ENCODE measurements at regions not wholly inside any gene's neighbourhood (a gene's known extent, or its start where the extent isn't known, plus 50 kb on each side); places are given as distances from the start of the nearest gene placed in this dataset.

GRCh38 chr10:89074120-89074519, 83.5 kb downstream of the FAS start:
- H3F3A ChIP-seq (ENCODE audit: low read length, unreplicated experiment) = no peaks in the 10 kb centered on the region
- no peaks in the 10 kb centered on the region for H3K9me2 ChIP-seq (replicated peaks; ENCODE audit: low read length)
- no peaks in the 10 kb centered on the region for H4K20me1 ChIP-seq (ENCODE audit: low read length)
- no peaks in the 10 kb centered on the region for H3K36me3 ChIP-seq (ENCODE audit: low read depth, low read length)
- no peak for ATAC-seq
- H3K4me3 ChIP-seq (ENCODE audit: low read length) = no peak overlapping the region
- intact Hi-C loops (cut with micrococcal nuclease) = no loop called here
- POLR2A ChIA-PET (ENCODE audit: unreplicated experiment) = no interaction called here
- no peak overlapping the region for H3K9ac ChIP-seq (ENCODE audit: low read length)
- no peak overlapping the region for H3K4me2 ChIP-seq (ENCODE audit: low read length)
- no peaks in the 10 kb centered on the region for H3K9me3 ChIP-seq (ENCODE audit: low read length)
- BruUV-seq (replicated peaks) = no TSS peak
- TF ChIP-seq EZH2phosphoT487 (IDR thresholded peaks at IDR 0.05; ENCODE audit: borderline replicate concordance, low read length) (no peak), EZH2 (IDR thresholded peaks at IDR 0.05; ENCODE audit: low read length, unreplicated experiment) (no peak)
- no peaks in the 10 kb centered on the region for H3K27me3 ChIP-seq (ENCODE audit: low read length)
- H3K4me1 ChIP-seq (ENCODE audit: insufficient read depth, low read length) = no peaks in the 10 kb centered on the region
- no peaks in the 10 kb centered on the region for H3K79me2 ChIP-seq (ENCODE audit: low read length)
- CTCF ChIA-PET = no interaction called here
- no peak overlapping the region for H3K27ac ChIP-seq (ENCODE audit: low read length)
- H2AFZ ChIP-seq (ENCODE audit: low read length) = no peak overlapping the region
- DNase-seq = no peak

- Histone ChIP-seq H3K9me2 (replicated peaks; ENCODE audit: low read length) (no peaks in the 10 kb centered on the region), H3K4me1 (ENCODE audit: insufficient read depth, low read length) (no peaks in the 10 kb centered on the region), H2AFZ (ENCODE audit: low read length) (no peak overlapping the region), H3K27ac (ENCODE audit: low read length) (no peak overlapping the region), H3K36me3 (ENCODE audit: low read depth, low read length) (no peaks in the 10 kb centered on the region), H4K20me1 (ENCODE audit: low read length) (no peaks in the 10 kb centered on the region), H3K4me3 (ENCODE audit: low read length) (no peak overlapping the region), H3K27me3 (ENCODE audit: low read length) (no peaks in the 10 kb centered on the region), H3K9ac (ENCODE audit: low read length) (no peak overlapping the region), H3K9me3 (ENCODE audit: low read length) (no peaks in the 10 kb centered on the region), H3K4me2 (ENCODE audit: low read length) (no peak overlapping the region), H3K79me2 (ENCODE audit: low read length) (no peaks in the 10 kb centered on the region), H3F3A (ENCODE audit: low read length, unreplicated experiment) (no peaks in the 10 kb centered on the region)
- DNase-seq (no peak), ATAC-seq (no peak)
- ChIA-PET POLR2A (ENCODE audit: unreplicated experiment) (no interaction called here), CTCF (no interaction called here)
- no TSS peak for BruUV-seq (replicated peaks)
- intact Hi-C loops (cut with micrococcal nuclease) = no loop called here
- TF ChIP-seq CTCF (conservative IDR thresholded peaks at IDR 0.05; ENCODE audit: low read depth, low read length) = no peak
- no peak for TF ChIP-seq EZH2phosphoT487 (IDR thresholded peaks at IDR 0.05; ENCODE audit: borderline replicate concordance, low read length)
- TF ChIP-seq EZH2 (IDR thresholded peaks at IDR 0.05; ENCODE audit: low read length, unreplicated experiment) = no peak
Measured at GRCh38 chr10:89073719-89074118, 83.1 kb downstream of the FAS start.

GRCh38 chr10:89069589-89069988, 79.0 kb downstream of the FAS start:
- Histone ChIP-seq H3K27ac (ENCODE audit: low read length) (no peak overlapping the region), H3K4me1 (ENCODE audit: insufficient read depth, low read length) (no peaks in the 10 kb centered on the region), H3K9me2 (replicated peaks; ENCODE audit: low read length) (no peaks in the 10 kb centered on the region), H3K27me3 (ENCODE audit: low read length) (no peaks in the 10 kb centered on the region), H2AFZ (ENCODE audit: low read length) (no peak overlapping the region), H3K9ac (ENCODE audit: low read length) (no peak overlapping the region), H3F3A (ENCODE audit: low read length, unreplicated experiment) (no peaks in the 10 kb centered on the region), H3K4me3 (ENCODE audit: low read length) (no peak overlapping the region), H3K36me3 (ENCODE audit: low read depth, low read length) (no peaks in the 10 kb centered on the region), H3K4me2 (ENCODE audit: low read length) (no peak overlapping the region), H3K9me3 (ENCODE audit: low read length) (no peaks in the 10 kb centered on the region), H4K20me1 (ENCODE audit: low read length) (no peaks in the 10 kb centered on the region), H3K79me2 (ENCODE audit: low read length) (no peaks in the 10 kb centered on the region)
- no peak for ATAC-seq
- intact Hi-C loops (cut with micrococcal nuclease) = loop anchor here (10.0 kb wide), 1 partner anchor 115 kb away; no protein-coding TSS in a partner anchor
- POLR2A ChIA-PET (ENCODE audit: unreplicated experiment) = no interaction called here
- BruUV-seq (replicated peaks) = no TSS peak
- CTCF ChIA-PET = no interaction called here
- no peak for DNase-seq
- no peak for TF ChIP-seq EZH2 (IDR thresholded peaks at IDR 0.05; ENCODE audit: low read length, unreplicated experiment)
- no peak for TF ChIP-seq CTCF (conservative IDR thresholded peaks at IDR 0.05; ENCODE audit: low read depth, low read length)
- TF ChIP-seq EZH2phosphoT487 (IDR thresholded peaks at IDR 0.05; ENCODE audit: borderline replicate concordance, low read length) = no peak
